ENCODE measurements at regions not wholly inside any gene's neighbourhood (a gene's known extent, or its start where the extent isn't known, plus 50 kb on each side); places are given as distances from the start of the nearest gene placed in this dataset.

GRCh38 chr13:76697288-76697687 is 188.9 kb downstream of the KCTD12 start (continued):
- TF ChIP-seq TAF7 (optimal IDR thresholded peaks at IDR 0.05; ENCODE audit: borderline replicate concordance, low read depth, low read length) (no peak), SUZ12 (IDR thresholded peaks at IDR 0.05; ENCODE audit: low read length) (no peak), POU5F1 (IDR thresholded peaks at IDR 0.05; ENCODE audit: low read depth, low read length) (no peak), SP2 (IDR thresholded peaks at IDR 0.05; ENCODE audit: low read length) (no peak), TEAD4 (IDR thresholded peaks at IDR 0.05; ENCODE audit: low read depth, low read length) (no peak), EGR1 (IDR thresholded peaks at IDR 0.05; ENCODE audit: borderline replicate concordance, low read depth, low read length) (no peak), POLR2AphosphoS5 (IDR thresholded peaks at IDR 0.05; ENCODE audit: low read depth, low read length) (no peak), ZNF274 (IDR thresholded peaks at IDR 0.05; ENCODE audit: borderline replicate concordance, extremely low read depth, low read length) (no peak), BCL11A (IDR thresholded peaks at IDR 0.05; ENCODE audit: low read depth in 2 of 2, low read length in 2 of 2) (no peak), SP4 (IDR thresholded peaks at IDR 0.05; ENCODE audit: low read length) (no peak), YY1 (IDR thresholded peaks at IDR 0.05; ENCODE audit: low read depth, low read length) (no peak)

Measured in H1 (cell line).